Neuronal stem cell (in vitro differentiated cells): ENCODE measurements at regions not wholly inside any gene's neighbourhood (a gene's known extent, or its start where the extent isn't known, plus 50 kb on each side); places are given as distances from the start of the nearest gene placed in this dataset.

Experiments used
- DNase-seq: peaks from one replicate; pipeline ENCODE4 v3.0.0-alpha.2; 2013; ENCODE audit warnings: low spot score
- H2AFZ ChIP-seq: one replicate; pipeline ENCODE4 v1.6.1; 2013; ENCODE audit warnings: mild to moderate bottlenecking, low read length, inconsistent platforms
- H2AK5ac ChIP-seq: 2 replicates; pipeline ENCODE4 v1.6.1; 2013; ENCODE audit warnings: low read depth, mild to moderate bottlenecking, inconsistent platforms, low read length, moderate library complexity, mixed read lengths
- H2BK120ac ChIP-seq: 2 replicates; pipeline ENCODE4 v1.6.1; 2013; ENCODE audit warnings: low read depth, mild to moderate bottlenecking, inconsistent platforms, low read length, moderate library complexity, mixed read lengths
- H2BK12ac ChIP-seq: one replicate; pipeline ENCODE4 v1.6.1; 2013; ENCODE audit warnings: low read length, inconsistent platforms
- H2BK15ac ChIP-seq: 2 replicates; pipeline ENCODE4 v1.6.1; 2013; ENCODE audit warnings: mild to moderate bottlenecking, low read length, inconsistent platforms, mixed read lengths
- H2BK5ac ChIP-seq: one replicate; pipeline ENCODE4 v1.6.1; 2013; ENCODE audit warnings: inconsistent platforms, mild to moderate bottlenecking, low read length, moderate library complexity
- H3K14ac ChIP-seq: one replicate; pipeline ENCODE4 v1.6.1; 2013; ENCODE audit warnings: low read length, inconsistent platforms
- H3K18ac ChIP-seq: 2 replicates; pipeline ENCODE4 v1.6.1; 2013; ENCODE audit warnings: low read length, inconsistent platforms
- H3K23ac ChIP-seq: 2 replicates; pipeline ENCODE4 v1.6.1; 2013; ENCODE audit warnings: low read depth, mild to moderate bottlenecking, mixed read lengths, low read length, inconsistent platforms; ENCODE audit not compliant: poor library complexity
- H3K27ac ChIP-seq: replicated peaks from 3 replicates; pipeline ENCODE4 v1.5.1; 2013; ENCODE audit warnings: low read length, inconsistent platforms
- H3K27me3 ChIP-seq, 3 experiments: 2 replicates each; pipeline ENCODE4 v1.6.1; 2013; ENCODE audit warnings: low read length in 3 of 3, mild to moderate bottlenecking in 2 of 3, inconsistent platforms in 1 of 3, low read depth in 1 of 3, mixed read lengths in 1 of 3, moderate library complexity in 1 of 3; ENCODE audit not compliant: control insufficient read depth in 3 of 3, insufficient read depth in 3 of 3
- H3K36me3 ChIP-seq, 2 donors: replicated peaks in 1 of 2; 2 replicates each; pipeline ENCODE4 v1.6.1; 2013; ENCODE audit warnings: low read length in 2 of 2; ENCODE audit not compliant: control insufficient read depth in 2 of 2, insufficient read depth in 2 of 2
- H3K4ac ChIP-seq: 2 replicates; pipeline ENCODE4 v1.6.1; 2013; ENCODE audit warnings: inconsistent platforms, mild to moderate bottlenecking, low read length, moderate library complexity
- H3K4me1 ChIP-seq, 2 donors: 1 replicate in 1 of 2; 2 replicates in 1 of 2; pipeline ENCODE4 v1.6.1; 2013; ENCODE audit warnings: low read length in 2 of 2, low read depth in 1 of 2; ENCODE audit not compliant: control insufficient read depth in 2 of 2, insufficient read depth in 1 of 2
- H3K4me2 ChIP-seq: one replicate; pipeline ENCODE4 v1.6.1; 2013; ENCODE audit warnings: mild to moderate bottlenecking, low read length, inconsistent platforms; ENCODE audit not compliant: insufficient read depth, poor library complexity, severe bottlenecking
- H3K4me3 ChIP-seq, 2 donors: 2 replicates each; pipeline ENCODE4 v1.5.1; 2013; ENCODE audit warnings: low read length in 2 of 2, mild to moderate bottlenecking in 2 of 2, inconsistent platforms in 1 of 2, moderate library complexity in 1 of 2
- H3K79me1 ChIP-seq: one replicate; pipeline ENCODE4 v1.6.1; 2013; ENCODE audit warnings: low read depth, mild to moderate bottlenecking, inconsistent platforms, low read length, moderate library complexity
- H3K9ac ChIP-seq: one replicate; pipeline ENCODE4 v1.6.1; 2013; ENCODE audit warnings: mild to moderate bottlenecking, low read depth, low read length, inconsistent platforms; ENCODE audit not compliant: poor library complexity
- H3K9me3 ChIP-seq, 2 donors: replicated peaks in 1 of 2; 2 replicates each; pipeline versions ENCODE3 to v1.6.1; 2013; ENCODE audit warnings: low read length in 2 of 2, mild to moderate bottlenecking in 2 of 2, inconsistent platforms in 1 of 2, low read depth in 1 of 2, mixed read lengths in 1 of 2, moderate library complexity in 1 of 2; ENCODE audit not compliant: control insufficient read depth in 2 of 2, insufficient read depth in 1 of 2
- H4K8ac ChIP-seq: one replicate; pipeline ENCODE4 v1.6.1; 2013; ENCODE audit warnings: low read depth, mild to moderate bottlenecking, inconsistent platforms, low read length, moderate library complexity
- H4K91ac ChIP-seq: one replicate; pipeline ENCODE4 v1.6.1; 2013; ENCODE audit warnings: low read length, low read depth, mild to moderate bottlenecking, inconsistent platforms; ENCODE audit not compliant: poor library complexity
- WGBS, 2 donors: extraction: QIAGEN DNeasy Blood & Tissue Kit; methylation state at CpG; one replicate each; pipeline ENCODE4 v1.1.7; 2013; ENCODE audit warnings: missing lambda C conversion rate in 2 of 2, mixed read lengths in 1 of 2; ENCODE audit not compliant: insufficient read length in 2 of 2, insufficient replicate concordance in 1 of 2; ENCODE audit errors: extremely low coverage in 2 of 2; 5-methylcytosine and 5-hydroxymethylcytosine counted together

GRCh38 chr3:88460369-88460768 lies 310.6 kb downstream of the C3orf38 start:
- H3K4me1 ChIP-seq: no peaks in the 10 kb centered on the region
- WGBS, 2 donors: no CpG with 5 or more reads among the region's 3 CpGs
- H3K9me3 ChIP-seq: no peaks in the 10 kb centered on the region
- no peak overlapping the region for H3K9ac ChIP-seq
- no peak overlapping the region for H2BK12ac ChIP-seq
- no peak overlapping the region for H3K14ac ChIP-seq
- H2AK5ac ChIP-seq: no peak overlapping the region
- no peaks in the 10 kb centered on the region for H3K27me3 ChIP-seq
- no peak overlapping the region for H2BK15ac ChIP-seq
- H4K8ac ChIP-seq: no peak overlapping the region
- no peak overlapping the region for H3K23ac ChIP-seq
- no peak overlapping the region for H2BK5ac ChIP-seq
- no peaks in the 10 kb centered on the region for H3K79me1 ChIP-seq
- no peak overlapping the region for H3K4me2 ChIP-seq
- no peak overlapping the region for H3K4me3 ChIP-seq
- H2AFZ ChIP-seq: no peak overlapping the region
- no peaks in the 10 kb centered on the region for H3K36me3 ChIP-seq
- no peak overlapping the region for H3K4ac ChIP-seq
- no peak overlapping the region for H3K18ac ChIP-seq
- DNase-seq: no peak
- no peak overlapping the region for H3K27ac ChIP-seq
- no peak overlapping the region for H2BK120ac ChIP-seq
- H4K91ac ChIP-seq: no peak overlapping the region

DNA sequence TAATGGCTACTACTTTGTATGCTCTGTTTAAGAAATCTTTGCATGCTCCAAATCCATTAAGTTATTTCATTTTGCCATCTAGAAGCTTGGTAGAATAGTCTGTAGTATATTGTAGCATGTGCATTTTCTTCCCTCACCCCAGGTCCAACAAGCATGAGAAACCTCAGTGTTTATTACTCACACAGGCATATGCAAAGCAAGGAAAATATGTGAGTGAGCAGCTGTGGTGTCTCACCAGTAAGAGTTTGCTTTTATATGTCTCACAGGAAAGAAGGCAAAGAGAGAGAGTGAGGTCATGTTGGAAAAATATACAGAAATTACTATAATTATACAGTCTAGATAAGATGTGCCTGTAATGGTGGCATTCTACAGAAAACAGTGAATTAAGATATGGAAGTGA lies 312.5 kb downstream of the C3orf38 start:
- no peak overlapping the region for H3K18ac ChIP-seq
- H3K4ac ChIP-seq: no peak overlapping the region
- DNase-seq: no peak
- no peaks in the 10 kb centered on the region for H3K27me3 ChIP-seq
- H2AK5ac ChIP-seq: no peak overlapping the region
- no peak overlapping the region for H3K14ac ChIP-seq
- no peak overlapping the region for H4K91ac ChIP-seq
- H3K4me1 ChIP-seq: no peaks in the 10 kb centered on the region
- no peak overlapping the region for H3K9ac ChIP-seq
- H3K4me2 ChIP-seq: no peak overlapping the region
- H2AFZ ChIP-seq: no peak overlapping the region
- no peak overlapping the region for H3K4me3 ChIP-seq
- no peaks in the 10 kb centered on the region for H3K36me3 ChIP-seq
- H3K27ac ChIP-seq: no peak overlapping the region
- H2BK15ac ChIP-seq: no peak overlapping the region
- H3K23ac ChIP-seq: no peak overlapping the region
- no peak overlapping the region for H4K8ac ChIP-seq
- H3K79me1 ChIP-seq: no peaks in the 10 kb centered on the region
- no peaks in the 10 kb centered on the region for H3K9me3 ChIP-seq
- H2BK120ac ChIP-seq: no peak overlapping the region
- no peak overlapping the region for H2BK12ac ChIP-seq
- H2BK5ac ChIP-seq: no peak overlapping the region

GRCh38 chr3:88467191-88467590 lies 317.4 kb downstream of the C3orf38 start:
- no peak for DNase-seq
- Histone ChIP-seq H2BK5ac (no peak overlapping the region), H2BK15ac (no peak overlapping the region), H3K4me1 (peaks cover 0 to 2% of the 10 kb centered on the region in 2 donors), H2AK5ac (no peak overlapping the region), H3K23ac (no peak overlapping the region), H3K4ac (no peak overlapping the region), H2AFZ (no peak overlapping the region), H2BK12ac (no peak overlapping the region), H3K4me3 (no peak overlapping the region), H4K8ac (no peak overlapping the region), H3K4me2 (no peak overlapping the region), H3K36me3 (no peaks in the 10 kb centered on the region), H3K9ac (no peak overlapping the region), H4K91ac (no peak overlapping the region), H3K18ac (no peak overlapping the region), H2BK120ac (no peak overlapping the region), H3K27ac (no peak overlapping the region), H3K14ac (no peak overlapping the region), H3K27me3 (no peaks in the 10 kb centered on the region), H3K9me3 (no peaks in the 10 kb centered on the region), H3K79me1 (no peaks in the 10 kb centered on the region)
- WGBS, 2 donors: no CpG with 5 or more reads among the region's 5 CpGs

GRCh38 chr3:88469216-88469615 lies 319.5 kb downstream of the C3orf38 start:
- no peak overlapping the region for H2BK12ac ChIP-seq
- no peak for DNase-seq
- no peak overlapping the region for H4K8ac ChIP-seq
- H3K9me3 ChIP-seq: no peaks in the 10 kb centered on the region
- no peak overlapping the region for H2AK5ac ChIP-seq
- H2AFZ ChIP-seq: no peak overlapping the region
- H3K4ac ChIP-seq: no peak overlapping the region
- no CpG with 5 or more reads among the region's 1 CpG for WGBS, 2 donors
- H2BK120ac ChIP-seq: no peak overlapping the region
- H3K27me3 ChIP-seq: no peaks in the 10 kb centered on the region
- H3K18ac ChIP-seq: no peak overlapping the region
- no peaks in the 10 kb centered on the region for H3K79me1 ChIP-seq
- no peak overlapping the region for H4K91ac ChIP-seq
- no peak overlapping the region for H3K4me2 ChIP-seq
- no peak overlapping the region for H2BK15ac ChIP-seq
- no peak overlapping the region for H3K14ac ChIP-seq
- H3K36me3 ChIP-seq: no peaks in the 10 kb centered on the region
- H3K4me3 ChIP-seq: no peak overlapping the region
- no peak overlapping the region for H3K9ac ChIP-seq
- no peak overlapping the region for H3K27ac ChIP-seq
- H3K23ac ChIP-seq: no peak overlapping the region
- H3K4me1 ChIP-seq: peaks cover 0 to 2% of the 10 kb centered on the region in 2 donors
- H2BK5ac ChIP-seq: no peak overlapping the region
